ENCODE measurements at regions not wholly inside any gene's neighbourhood (a gene's known extent, or its start where the extent isn't known, plus 50 kb on each side); places are given as distances from the start of the nearest gene placed in this dataset.

DNA sequence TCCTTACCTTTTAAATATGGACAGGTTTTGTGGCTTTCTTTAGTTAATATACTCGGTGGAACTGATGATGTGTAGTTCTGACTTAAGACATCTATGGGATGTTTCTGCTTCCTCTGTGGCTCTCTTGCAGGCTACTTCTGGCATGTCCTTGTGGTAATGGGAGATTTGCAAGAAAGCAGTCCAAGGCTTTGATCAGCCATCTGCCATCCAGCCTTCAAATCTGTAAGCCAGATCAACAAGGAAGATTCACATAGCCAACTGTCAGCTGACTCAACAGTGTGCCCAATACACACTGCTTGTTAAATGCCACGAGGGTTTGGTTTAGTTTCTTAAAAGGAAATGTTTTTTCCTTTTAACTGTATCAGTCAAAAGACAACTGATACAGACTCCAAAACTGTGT, 722.2 kb upstream of the CHRM3 start:
- Histone ChIP-seq H3K4me2 (replicated peaks; ENCODE audit: low read depth, low read length, poor library complexity, severe bottlenecking) (no peak overlapping the region), H3K4me3 (ENCODE audit: control extremely low read depth in 1 of 5, extremely low read depth in 1 of 5, insufficient read depth in 1 of 5, low read depth in 2 of 5, low read length in 4 of 5) (no peak overlapping the region), H3K27me3 (replicated peaks in 1 of 4; ENCODE audit: control extremely low read depth in 1 of 4, control insufficient read depth in 3 of 4, insufficient read depth in 4 of 4, low read length in 3 of 4) (no peaks in the 10 kb centered on the region), H3K36me3 (replicated peaks in 1 of 2; ENCODE audit: control extremely low read depth in 1 of 2, control insufficient read depth in 1 of 2, extremely low read depth in 1 of 2, insufficient read depth in 2 of 2, low read length in 1 of 2) (no peaks in the 10 kb centered on the region), H3K9ac (ENCODE audit: low read length) (no peak overlapping the region), H4K20me1 (ENCODE audit: control insufficient read depth, insufficient read depth, low read length, poor library complexity, severe bottlenecking) (no peaks in the 10 kb centered on the region), H2AFZ (ENCODE audit: insufficient read depth, low read depth, low read length, poor library complexity, severe bottlenecking) (no peak overlapping the region), H3K79me2 (ENCODE audit: control insufficient read depth, insufficient read depth, low read length) (no peaks in the 10 kb centered on the region), H3K9me3 (ENCODE audit: control extremely low read depth in 1 of 3, control insufficient read depth in 2 of 3, insufficient read depth in 1 of 3, low read length in 2 of 3) (peaks cover 0 to 3% (median 0%) of the 10 kb centered on the region in 3 donors), H3K27ac (ENCODE audit: low read length in 2 of 2) (no peak overlapping the region), H3K4me1 (ENCODE audit: control insufficient read depth in 2 of 2, insufficient read depth in 2 of 2, low read length in 2 of 2) (no peaks in the 10 kb centered on the region)
- Mint-ChIP-seq H3K27ac (no peak overlapping the region), H3K27me3 (no peaks in the 10 kb centered on the region), H3K4me1 (no peaks in the 10 kb centered on the region), H3K9me3 (ENCODE audit: insufficient read depth) (peaks cover 2% of the 10 kb centered on the region), H3K4me3 (no peak overlapping the region)
- CTCF ChIA-PET: no interaction called here
- no CpG with 5 or more reads among the region's 2 CpGs for WGBS (ENCODE audit: insufficient coverage)
- DNase-seq (no peak), ATAC-seq (ENCODE audit: low read depth) (no peak)
- intact Hi-C loops (cut with micrococcal nuclease): no loop called here
- TF ChIP-seq, protein P1, sequence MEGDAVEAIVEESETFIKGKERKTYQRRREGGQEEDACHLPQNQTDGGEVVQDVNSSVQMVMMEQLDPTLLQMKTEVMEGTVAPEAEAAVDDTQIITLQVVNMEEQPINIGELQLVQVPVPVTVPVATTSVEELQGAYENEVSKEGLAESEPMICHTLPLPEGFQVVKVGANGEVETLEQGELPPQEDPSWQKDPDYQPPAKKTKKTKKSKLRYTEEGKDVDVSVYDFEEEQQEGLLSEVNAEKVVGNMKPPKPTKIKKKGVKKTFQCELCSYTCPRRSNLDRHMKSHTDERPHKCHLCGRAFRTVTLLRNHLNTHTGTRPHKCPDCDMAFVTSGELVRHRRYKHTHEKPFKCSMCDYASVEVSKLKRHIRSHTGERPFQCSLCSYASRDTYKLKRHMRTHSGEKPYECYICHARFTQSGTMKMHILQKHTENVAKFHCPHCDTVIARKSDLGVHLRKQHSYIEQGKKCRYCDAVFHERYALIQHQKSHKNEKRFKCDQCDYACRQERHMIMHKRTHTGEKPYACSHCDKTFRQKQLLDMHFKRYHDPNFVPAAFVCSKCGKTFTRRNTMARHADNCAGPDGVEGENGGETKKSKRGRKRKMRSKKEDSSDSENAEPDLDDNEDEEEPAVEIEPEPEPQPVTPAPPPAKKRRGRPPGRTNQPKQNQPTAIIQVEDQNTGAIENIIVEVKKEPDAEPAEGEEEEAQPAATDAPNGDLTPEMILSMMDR (IDR thresholded peaks at IDR 0.05): no peak
- no peak for TF ChIP-seq EZH2 (IDR thresholded peaks at IDR 0.05; ENCODE audit: borderline replicate concordance, insufficient read depth, low read depth, low read length, poor library complexity, severe bottlenecking)
- POLR2A ChIA-PET: no interaction called here

DNA sequence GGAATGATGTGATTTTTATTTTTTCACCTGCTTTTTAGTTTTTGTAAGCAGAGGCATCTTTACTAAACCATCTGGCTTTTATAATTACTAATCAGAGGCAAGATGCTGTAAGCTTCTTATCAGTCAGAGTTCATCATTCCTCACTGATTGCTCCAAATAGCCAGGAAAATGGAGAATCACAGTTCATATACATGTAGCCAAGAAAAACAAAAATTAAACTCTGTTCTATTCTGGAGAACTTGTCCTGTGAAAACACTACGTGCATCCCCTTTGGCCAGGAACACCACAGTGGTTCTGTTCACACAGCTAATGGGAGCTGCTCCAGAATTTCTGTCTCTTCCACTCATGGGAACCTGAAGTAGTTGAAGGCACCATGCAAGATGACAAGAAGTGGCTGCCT, 725.5 kb upstream of the CHRM3 start:
- H3K4me3 ChIP-seq (ENCODE audit: control extremely low read depth in 1 of 5, extremely low read depth in 1 of 5, insufficient read depth in 1 of 5, low read depth in 2 of 5, low read length in 4 of 5): no peak overlapping the region
- H3K27ac ChIP-seq (ENCODE audit: low read length in 2 of 2): no peak overlapping the region
- H3K4me1 ChIP-seq (ENCODE audit: control insufficient read depth in 2 of 2, insufficient read depth in 2 of 2, low read length in 2 of 2): no peaks in the 10 kb centered on the region
- H2AFZ ChIP-seq (ENCODE audit: insufficient read depth, low read depth, low read length, poor library complexity, severe bottlenecking): no peak overlapping the region
- Mint-ChIP-seq H3K9me3 (ENCODE audit: insufficient read depth) (peaks cover 2% of the 10 kb centered on the region), H3K4me3 (no peak overlapping the region), H3K27me3 (no peaks in the 10 kb centered on the region), H3K27ac (no peak overlapping the region), H3K4me1 (no peaks in the 10 kb centered on the region)
- no peaks in the 10 kb centered on the region for H4K20me1 ChIP-seq (ENCODE audit: control insufficient read depth, insufficient read depth, low read length, poor library complexity, severe bottlenecking)
- H3K4me2 ChIP-seq (replicated peaks; ENCODE audit: low read depth, low read length, poor library complexity, severe bottlenecking): no peak overlapping the region
- H3K9me3 ChIP-seq (ENCODE audit: control extremely low read depth in 1 of 3, control insufficient read depth in 2 of 3, insufficient read depth in 1 of 3, low read length in 2 of 3): peaks cover 0 to 4% (median 0%) of the 10 kb centered on the region in 3 donors
- DNase-seq (no peak), ATAC-seq (ENCODE audit: low read depth) (no peak)
- H3K9ac ChIP-seq (ENCODE audit: low read length): no peak overlapping the region
- WGBS (ENCODE audit: insufficient coverage): 100% methylated on average over 1 of the region's 1 CpG
- H3K79me2 ChIP-seq (ENCODE audit: control insufficient read depth, insufficient read depth, low read length): no peaks in the 10 kb centered on the region
- no peaks in the 10 kb centered on the region for H3K27me3 ChIP-seq (replicated peaks in 1 of 4; ENCODE audit: control extremely low read depth in 1 of 4, control insufficient read depth in 3 of 4, insufficient read depth in 4 of 4, low read length in 3 of 4)
- no peak for TF ChIP-seq EZH2 (IDR thresholded peaks at IDR 0.05; ENCODE audit: borderline replicate concordance, insufficient read depth, low read depth, low read length, poor library complexity, severe bottlenecking)
- TF ChIP-seq, protein P1 (IDR thresholded peaks at IDR 0.05): no peak
- intact Hi-C loops (cut with micrococcal nuclease): no loop called here
- ChIA-PET POLR2A (no interaction called here), CTCF (no interaction called here)
- no peaks in the 10 kb centered on the region for H3K36me3 ChIP-seq (replicated peaks in 1 of 2; ENCODE audit: control extremely low read depth in 1 of 2, control insufficient read depth in 1 of 2, extremely low read depth in 1 of 2, insufficient read depth in 2 of 2, low read length in 1 of 2)

All from B cell (primary cell).